ENCODE measurements at regions not wholly inside any gene's neighbourhood (a gene's known extent, or its start where the extent isn't known, plus 50 kb on each side); places are given as distances from the start of the nearest gene placed in this dataset.

DNA sequence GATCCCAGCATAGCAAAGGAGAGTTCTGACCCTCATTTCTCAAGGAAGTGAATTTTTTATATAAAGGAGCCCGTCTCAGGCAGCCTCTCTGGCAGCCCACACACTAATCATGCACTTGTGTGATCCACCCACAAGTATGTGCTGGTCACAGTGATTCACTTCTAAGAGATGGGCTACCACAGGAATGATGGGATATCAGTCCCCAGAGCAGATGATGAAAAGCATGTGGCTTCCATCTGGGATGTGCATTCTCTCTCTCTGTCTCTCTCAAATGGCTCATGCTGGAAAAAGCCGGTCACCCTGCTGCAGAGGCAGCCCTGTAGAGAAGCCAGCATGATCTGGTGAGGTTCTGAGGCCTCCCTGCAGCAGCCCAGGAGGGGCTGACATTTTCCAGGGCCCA lies 74.2 kb upstream of the ADCY2 start:
- TF ChIP-seq CTCF (conservative IDR thresholded peaks at IDR 0.05; ENCODE audit: low read depth, low read length) (no peak), EZH2 (IDR thresholded peaks at IDR 0.05; ENCODE audit: borderline replicate concordance, low read depth, low read length, poor library complexity, severe bottlenecking) (no peak)

Data from A673 (cell line).